HG03066 (cell line): ENCODE measurements at regions not wholly inside any gene's neighbourhood (a gene's known extent, or its start where the extent isn't known, plus 50 kb on each side); places are given as distances from the start of the nearest gene placed in this dataset.

Experiments used
- ATAC-seq: cut with Tn5 transposase; IDR thresholded peaks from one replicate; pipeline ENCODE4 v1.9.1; 2021; ENCODE audit warnings: low read depth; ENCODE audit not compliant: unreplicated experiment

GRCh38 chr13:22262001-22262885 is 591.4 kb downstream of the FGF9 start:
- ATAC-seq: no peak

- no peak for ATAC-seq
These were observed 592.3 kb downstream of the FGF9 start for GRCh38 chr13:22263185-22263584.

- ATAC-seq: no peak
These were observed 594.7 kb downstream of the FGF9 start for GRCh38 chr13:22265563-22265962.

DNA sequence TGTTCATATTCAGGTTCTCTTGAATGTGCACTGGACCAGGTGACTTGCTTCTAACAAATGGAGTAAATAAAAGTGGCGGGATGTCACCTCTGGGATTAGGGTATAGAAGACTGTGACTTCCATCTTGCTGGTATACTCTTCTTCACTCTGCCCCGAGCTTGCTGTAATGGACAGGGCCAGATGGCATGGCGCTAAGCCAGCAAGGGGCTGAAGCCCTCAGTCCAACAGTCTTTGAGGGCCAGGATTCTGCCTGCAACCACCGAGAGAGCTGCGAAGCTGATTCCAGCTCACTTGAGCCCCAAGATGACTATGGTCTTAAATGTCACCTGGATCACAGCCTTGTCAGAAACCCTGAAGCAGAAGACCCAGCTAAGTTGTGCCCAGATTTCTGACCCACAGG is 600.0 kb downstream of the FGF9 start:
- no peak for ATAC-seq

- no peak for ATAC-seq
These were observed 601.0 kb downstream of the FGF9 start for GRCh38 chr13:22271903-22272302.

GRCh38 chr13:22275393-22275792 is 604.5 kb downstream of the FGF9 start:
- no peak for ATAC-seq

DNA sequence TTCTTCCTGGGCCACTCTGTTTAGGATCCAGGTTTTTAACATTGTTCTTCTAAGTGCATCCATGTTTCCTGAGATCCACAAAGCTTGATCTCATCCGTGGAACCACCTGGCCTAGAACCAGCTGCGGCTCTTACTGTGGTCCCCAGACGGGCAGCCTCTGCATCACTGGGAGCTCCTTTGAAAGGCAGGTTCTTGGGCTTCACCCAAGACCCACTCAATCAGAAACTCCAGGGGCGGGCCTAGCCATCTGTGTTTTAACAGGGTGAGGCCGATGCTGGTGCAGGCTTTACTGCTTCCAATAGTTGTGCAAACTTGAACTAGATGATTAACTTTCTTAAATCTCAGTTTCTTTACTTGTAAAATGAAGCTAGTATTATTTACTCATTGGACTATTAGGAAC is 605.7 kb downstream of the FGF9 start:
- ATAC-seq: no peak

- peak; percentile 54 for ATAC-seq
These were observed 607.6 kb downstream of the FGF9 start for GRCh38 chr13:22278336-22278929.

GRCh38 chr13:22285867-22286266 is 615.0 kb downstream of the FGF9 start:
- ATAC-seq: no peak

DNA sequence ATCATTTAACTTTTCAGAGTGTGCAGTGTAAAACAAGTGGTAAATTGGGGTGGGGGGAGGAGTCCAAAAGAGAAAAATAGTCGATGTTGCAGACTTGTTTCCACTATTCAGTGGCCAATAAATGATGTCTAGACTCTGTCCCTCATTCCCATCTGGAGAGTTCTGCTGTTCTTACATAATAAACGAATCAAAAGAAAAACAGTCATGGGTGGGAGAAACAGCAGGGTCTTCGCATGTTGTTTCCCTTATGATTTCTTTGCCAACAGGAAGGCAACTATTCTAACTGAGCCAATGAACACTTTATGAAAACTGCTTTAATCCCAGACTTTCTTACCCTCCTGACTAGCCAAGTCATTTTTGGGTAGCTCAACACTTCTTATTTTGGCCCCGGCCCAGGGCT is 615.5 kb downstream of the FGF9 start:
- no peak for ATAC-seq

GRCh38 chr13:22287343-22287920 is 616.6 kb downstream of the FGF9 start:
- no peak for ATAC-seq

GRCh38 chr13:22288496-22288895 is 617.6 kb downstream of the FGF9 start:
- ATAC-seq: no peak

DNA sequence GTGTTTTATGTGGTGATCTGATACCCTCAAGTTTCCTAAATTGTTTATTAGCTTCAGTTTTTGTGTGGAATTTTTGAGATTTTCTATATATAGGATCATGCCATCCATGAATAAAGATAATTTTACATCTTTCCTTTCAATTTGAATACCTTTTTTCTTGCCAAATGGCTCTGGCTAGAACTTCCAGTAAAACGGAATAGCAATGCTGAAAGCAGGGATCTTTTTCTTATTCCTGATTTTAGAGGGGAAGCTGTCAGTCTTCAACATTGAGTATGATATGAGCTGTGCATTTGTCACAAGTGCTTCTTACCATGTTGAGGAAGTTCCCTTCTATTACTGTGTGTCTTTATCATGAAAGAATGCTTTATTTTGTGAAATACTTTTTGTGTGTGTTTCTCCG is 618.8 kb downstream of the FGF9 start:
- no peak for ATAC-seq

- no peak for ATAC-seq
These were observed 627.7 kb downstream of the FGF9 start for GRCh38 chr13:22298530-22298929.

DNA sequence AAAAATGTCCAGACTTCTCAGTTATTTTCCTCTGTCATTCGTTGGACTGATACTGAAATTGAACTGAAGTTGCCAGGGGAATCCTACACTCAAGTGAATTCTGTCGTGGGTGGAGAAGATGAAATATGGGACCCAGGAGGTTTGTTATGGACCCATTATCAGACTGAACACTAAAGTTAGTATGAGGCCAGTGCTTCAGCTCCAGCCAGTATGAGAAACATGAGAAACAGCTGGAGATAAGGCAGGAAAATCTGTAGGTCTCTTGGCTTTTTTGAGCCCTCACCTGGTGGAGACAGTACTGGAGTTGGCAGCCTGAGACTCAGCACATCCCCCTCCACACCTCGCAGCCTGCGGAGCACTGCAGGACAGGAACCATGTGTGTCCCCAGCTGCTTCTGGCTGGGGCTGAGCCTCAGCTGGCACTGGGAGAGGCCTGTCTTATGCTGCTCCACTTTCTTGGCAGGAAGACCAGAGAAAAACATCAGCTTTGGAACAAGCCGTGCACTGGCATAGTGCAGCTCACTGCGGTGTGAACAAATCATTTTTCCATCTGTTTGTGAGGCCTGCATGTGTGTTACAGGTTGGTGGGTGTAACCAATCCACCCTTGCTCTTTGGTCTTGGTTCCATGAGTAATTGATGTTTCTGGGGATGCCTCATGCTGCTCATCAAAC is 641.0 kb downstream of the FGF9 start:
- ATAC-seq: no peak

DNA sequence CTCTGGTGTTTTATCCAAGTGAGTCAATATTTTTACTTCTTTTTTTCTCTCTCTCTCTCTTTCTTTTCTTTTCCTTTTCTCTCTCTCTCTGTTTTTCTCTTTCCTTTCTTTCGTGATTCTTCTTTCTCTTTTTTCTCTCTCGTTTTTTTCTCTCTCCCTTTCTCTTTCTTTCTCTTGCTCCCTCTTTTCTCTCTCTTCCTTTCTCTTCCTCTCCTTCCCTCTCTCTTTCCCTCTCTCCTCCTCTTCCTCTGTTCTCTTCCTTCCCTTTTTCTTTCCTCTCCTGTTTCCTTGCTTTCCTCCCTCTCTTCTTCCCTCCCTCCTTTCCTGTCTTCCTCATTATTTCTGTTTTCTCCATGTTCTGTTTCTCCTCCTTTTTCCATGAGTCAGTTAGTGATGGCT is 641.5 kb downstream of the FGF9 start:
- no peak for ATAC-seq

DNA sequence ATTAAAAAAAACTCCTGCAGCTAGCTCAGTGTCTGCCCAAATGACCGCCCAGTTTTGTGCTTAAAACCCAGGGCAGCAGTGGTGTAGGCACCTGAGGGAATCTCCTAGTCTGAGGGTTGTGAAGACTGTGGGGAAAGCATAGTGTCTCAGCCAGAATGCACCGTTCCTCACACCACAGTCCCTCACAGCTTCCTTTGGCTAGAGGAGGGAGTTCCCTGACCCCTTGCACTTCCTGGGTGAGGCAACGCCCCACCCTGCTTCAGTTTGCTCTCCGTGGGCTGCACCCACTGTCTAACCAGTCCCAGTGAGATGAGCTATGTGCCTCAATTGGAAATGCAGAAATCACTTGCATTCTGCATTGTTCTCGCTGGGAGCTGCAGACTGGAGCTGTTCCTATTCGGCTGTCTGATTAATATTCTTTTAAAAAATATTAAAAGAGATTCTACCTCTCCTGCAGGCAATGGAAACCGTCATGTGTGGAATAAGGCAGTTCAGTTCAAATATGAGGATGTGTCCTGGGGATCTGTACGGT is 645.7 kb downstream of the FGF9 start:
- ATAC-seq: no peak

DNA sequence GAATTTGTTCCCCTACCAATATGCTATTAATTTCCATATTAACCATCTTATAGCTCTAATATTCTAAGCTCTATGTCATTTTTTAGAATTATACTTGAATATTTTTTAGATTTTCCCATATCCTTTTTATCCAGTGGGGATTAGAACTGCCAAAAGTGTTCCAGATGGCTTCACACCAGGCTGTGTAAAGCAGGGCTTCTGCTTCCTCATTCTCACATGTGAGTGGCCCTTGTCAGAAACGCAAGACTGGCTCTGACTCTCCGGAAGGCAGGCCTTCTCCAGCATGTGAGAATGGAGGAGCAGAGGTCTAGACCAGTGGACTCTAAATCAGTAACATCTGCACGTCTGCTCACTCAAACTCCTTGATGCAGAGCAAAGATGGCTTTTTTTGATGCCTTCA is 650.1 kb downstream of the FGF9 start:
- ATAC-seq: no peak

DNA sequence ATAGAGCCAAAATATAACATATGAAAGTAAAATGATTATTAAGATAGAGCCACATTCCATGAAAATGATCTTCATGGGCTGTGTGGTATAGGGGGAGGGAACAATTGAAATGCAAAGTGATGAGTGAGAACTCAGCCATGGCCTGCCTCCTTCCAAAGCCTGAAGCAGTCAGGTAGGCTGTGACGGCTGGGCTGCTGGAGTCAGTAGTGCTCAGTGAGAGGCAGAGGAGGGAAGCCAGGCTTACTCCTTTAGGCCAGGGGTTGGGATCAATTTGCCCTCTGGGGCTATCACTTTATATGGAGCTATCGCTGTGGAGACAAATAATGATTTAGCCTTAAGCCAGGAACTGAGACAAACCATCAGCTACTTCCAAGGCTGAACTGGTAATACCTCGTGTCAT is 654.9 kb downstream of the FGF9 start:
- ATAC-seq: no peak

GRCh38 chr13:22332416-22332815 is 661.5 kb downstream of the FGF9 start:
- no peak for ATAC-seq

- no peak for ATAC-seq
These were observed 665.6 kb downstream of the FGF9 start for GRCh38 chr13:22336460-22336859.
